HG02870 (cell line): ENCODE measurements at regions not wholly inside any gene's neighbourhood (a gene's known extent, or its start where the extent isn't known, plus 50 kb on each side); places are given as distances from the start of the nearest gene placed in this dataset.

ENCODE experiments used
- ATAC-seq: cut with Tn5 transposase; IDR thresholded peaks from one replicate; pipeline ENCODE4 v1.9.1; 2021; ENCODE audit warnings: mild to moderate bottlenecking, moderate library complexity; ENCODE audit not compliant: unreplicated experiment

GRCh38 chr1:218525451-218526197 is 180.5 kb downstream of the TGFB2 start:
- ATAC-seq = no peak

GRCh38 chr1:218526198-218526580 is 181.1 kb downstream of the TGFB2 start:
- no peak for ATAC-seq

GRCh38 chr1:218527737-218528136 is 182.6 kb downstream of the TGFB2 start:
- ATAC-seq = no peak

- ATAC-seq = no peak
Observed at GRCh38 chr1:218529646-218530300, 184.6 kb downstream of the TGFB2 start.

GRCh38 chr1:218531936-218532335 is 186.8 kb downstream of the TGFB2 start:
- no peak for ATAC-seq

GRCh38 chr1:218536296-218536986 is 191.3 kb downstream of the TGFB2 start:
- ATAC-seq = no peak

- ATAC-seq = no peak
Observed at GRCh38 chr1:218537122-218537913, 192.2 kb downstream of the TGFB2 start.

GRCh38 chr1:218538341-218538740 is 193.2 kb downstream of the TGFB2 start:
- no peak for ATAC-seq

- no peak for ATAC-seq
Observed at GRCh38 chr1:218546314-218546713, 201.2 kb downstream of the TGFB2 start.

GRCh38 chr1:218547957-218548730 is 203.0 kb downstream of the TGFB2 start:
- no peak for ATAC-seq

- no peak for ATAC-seq
Observed at GRCh38 chr1:218548764-218549163, 203.6 kb downstream of the TGFB2 start.

- ATAC-seq = no peak
Observed at GRCh38 chr1:218553197-218553596, 208.1 kb downstream of the TGFB2 start.

GRCh38 chr1:218556016-218556415 is 210.9 kb downstream of the TGFB2 start:
- no peak for ATAC-seq

- ATAC-seq = no peak
Observed at GRCh38 chr1:218557731-218558130, 212.6 kb downstream of the TGFB2 start.

GRCh38 chr1:218558271-218558810 is 213.2 kb downstream of the TGFB2 start:
- ATAC-seq = no peak

- ATAC-seq = no peak
Observed at GRCh38 chr1:218565377-218565776, 220.2 kb downstream of the TGFB2 start.

- no peak for ATAC-seq
Observed at GRCh38 chr1:218568962-218569550, 223.9 kb downstream of the TGFB2 start.

- no peak for ATAC-seq
Observed at GRCh38 chr1:218570456-218570855, 225.3 kb downstream of the TGFB2 start.

- ATAC-seq = no peak
Observed at GRCh38 chr1:218571491-218571890, 226.4 kb downstream of the TGFB2 start.

GRCh38 chr1:218572050-218572449 is 226.9 kb downstream of the TGFB2 start:
- ATAC-seq = no peak
